HEK293T (cell line): ENCODE measurements at regions not wholly inside any gene's neighbourhood (a gene's known extent, or its start where the extent isn't known, plus 50 kb on each side); places are given as distances from the start of the nearest gene placed in this dataset.

Source experiments
- BHLHE40 ChIP-seq: fragments of 450-650 bp; IDR thresholded peaks from 2 replicates; pipeline ENCODE4 v1.6.1; 2016; ENCODE audit warnings: mild to moderate bottlenecking, moderate library complexity, borderline replicate concordance
- CTBP1 ChIP-seq: fragments of 450-650 bp; IDR thresholded peaks from 2 replicates; pipeline ENCODE4 v1.6.1; 2016; ENCODE audit warnings: borderline replicate concordance
- ELF4 ChIP-seq: fragments of 450-650 bp; IDR thresholded peaks from 2 replicates; pipeline ENCODE4 v1.6.1; 2017; ENCODE audit warnings: antibody characterized with exemption
- FOXK2 ChIP-seq: fragments of 450-650 bp; IDR thresholded peaks from 2 replicates; pipeline ENCODE4 v1.6.1; 2016; ENCODE audit warnings: mild to moderate bottlenecking
- FOXM1 ChIP-seq: fragments of 450-650 bp; IDR thresholded peaks from 2 replicates; pipeline ENCODE4 v1.6.1; 2017; ENCODE audit warnings: mild to moderate bottlenecking, borderline replicate concordance
- HDGF ChIP-seq: fragments of 450-650 bp; IDR thresholded peaks from 2 replicates; pipeline ENCODE4 v1.6.1; 2017; ENCODE audit warnings: antibody characterized with exemption, borderline replicate concordance
- L3MBTL2 ChIP-seq: fragments of 450-650 bp; conservative IDR thresholded peaks from 2 replicates; pipeline ENCODE4 v1.6.1; 2016; ENCODE audit warnings: mild to moderate bottlenecking
- LEF1 ChIP-seq: fragments of 450-650 bp; IDR thresholded peaks from 2 replicates; pipeline ENCODE4 v1.6.1; 2017; ENCODE audit warnings: mild to moderate bottlenecking, borderline replicate concordance
- SP1 ChIP-seq: fragments of 450-650 bp; IDR thresholded peaks from 2 replicates; pipeline ENCODE4 v1.6.1; 2017
- SUZ12 ChIP-seq: fragments of 450-650 bp; IDR thresholded peaks from 2 replicates; pipeline ENCODE4 v1.6.1; 2016; ENCODE audit warnings: mild to moderate bottlenecking
- TF ChIP-seq, protein P1 (sequence below): fragments of 450-650 bp; IDR thresholded peaks from 2 replicates; pipeline ENCODE4 v1.6.1; 2016

DNA sequence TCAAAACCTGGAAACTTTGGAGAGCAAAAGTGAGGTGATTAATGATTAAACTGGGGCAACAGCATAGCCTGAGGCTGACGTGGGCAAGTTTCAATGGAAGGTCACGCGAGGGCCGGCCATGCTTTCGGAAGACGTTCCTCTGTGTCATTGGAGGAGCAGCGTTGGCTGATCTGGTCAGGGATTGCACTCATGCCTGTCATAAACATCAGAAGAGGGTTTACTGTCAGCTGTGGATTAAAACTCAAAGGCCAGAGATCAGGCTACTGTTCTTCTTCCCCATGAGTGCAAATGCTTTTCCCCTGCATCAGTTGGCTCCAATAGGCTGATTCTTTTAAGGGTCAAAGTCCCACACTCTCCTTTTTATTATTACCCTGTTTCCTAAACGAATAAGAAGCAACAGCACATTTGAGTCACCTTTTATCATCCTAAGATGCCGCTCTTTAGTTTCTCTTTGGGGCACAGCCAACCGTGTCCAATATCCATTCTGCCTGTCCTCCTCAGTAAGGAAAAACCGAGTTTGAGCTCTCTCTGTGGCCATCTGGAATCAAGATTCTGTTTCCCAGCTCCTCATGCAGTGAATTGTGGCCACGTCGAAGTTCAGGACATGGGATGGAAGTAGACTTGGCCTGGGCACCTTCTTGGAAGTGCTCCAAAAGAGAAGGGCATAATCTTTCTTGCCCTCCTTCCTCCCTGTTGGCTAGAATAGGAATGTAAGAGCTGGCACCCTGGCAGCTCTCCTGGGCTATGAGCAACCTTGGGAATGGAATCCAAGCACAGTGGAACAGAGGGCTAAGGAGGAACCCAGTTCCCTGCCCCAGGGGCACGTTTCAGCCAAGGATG is 62.5 kb upstream of the INSIG1 start:
- TF ChIP-seq HDGF (no peak), BHLHE40 (no peak), FOXM1 (no peak), SP1 (no peak), CTBP1 (no peak), LEF1 (no peak), SUZ12 (no peak), FOXK2 (no peak), L3MBTL2 (no peak), ELF4 (no peak)
- TF ChIP-seq, protein P1, sequence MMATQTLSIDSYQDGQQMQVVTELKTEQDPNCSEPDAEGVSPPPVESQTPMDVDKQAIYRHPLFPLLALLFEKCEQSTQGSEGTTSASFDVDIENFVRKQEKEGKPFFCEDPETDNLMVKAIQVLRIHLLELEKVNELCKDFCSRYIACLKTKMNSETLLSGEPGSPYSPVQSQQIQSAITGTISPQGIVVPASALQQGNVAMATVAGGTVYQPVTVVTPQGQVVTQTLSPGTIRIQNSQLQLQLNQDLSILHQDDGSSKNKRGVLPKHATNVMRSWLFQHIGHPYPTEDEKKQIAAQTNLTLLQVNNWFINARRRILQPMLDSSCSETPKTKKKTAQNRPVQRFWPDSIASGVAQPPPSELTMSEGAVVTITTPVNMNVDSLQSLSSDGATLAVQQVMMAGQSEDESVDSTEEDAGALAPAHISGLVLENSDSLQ = no peak
